ENCODE measurements at regions not wholly inside any gene's neighbourhood (a gene's known extent, or its start where the extent isn't known, plus 50 kb on each side); places are given as distances from the start of the nearest gene placed in this dataset.
"Not testable (repeated sequence)": the region's sequence is repeated elsewhere in the genome, so short reads cannot be mapped to it uniquely, and the experiment has no call there.

GRCh38 chr21:28034334-28034733, 958.3 kb downstream of the LTN1 start:
- not testable (repeated sequence) for TF ChIP-seq EZH2phosphoT487, CTCF (IDR thresholded peaks at IDR 0.05)
